GM18858 (cell line): ENCODE measurements at regions not wholly inside any gene's neighbourhood (a gene's known extent, or its start where the extent isn't known, plus 50 kb on each side); places are given as distances from the start of the nearest gene placed in this dataset.

Experiments
- ATAC-seq: cut with Tn5 transposase; IDR thresholded peaks from one replicate; pipeline ENCODE4 v1.9.1; 2021; ENCODE audit not compliant: unreplicated experiment

DNA sequence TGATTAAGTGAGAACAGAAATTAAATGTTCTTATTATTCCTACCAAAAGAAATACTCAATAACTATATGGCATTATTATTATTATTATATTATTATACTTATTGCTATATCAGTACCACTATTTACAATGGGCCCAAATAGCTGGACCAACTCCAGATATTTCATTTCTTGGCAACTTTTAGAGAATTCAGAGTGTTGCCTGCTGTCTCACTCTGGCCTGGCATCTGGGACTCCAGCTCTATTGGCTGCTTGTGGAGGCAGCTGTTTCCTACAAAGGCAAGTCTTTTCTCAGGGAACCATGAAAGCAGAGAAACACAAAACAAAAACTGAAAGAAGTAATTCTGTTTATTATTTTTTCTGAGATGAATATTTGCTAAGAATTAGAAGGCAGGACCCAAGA is 105.1 kb upstream of the SORCS1 start:
- ATAC-seq, result no peak

DNA sequence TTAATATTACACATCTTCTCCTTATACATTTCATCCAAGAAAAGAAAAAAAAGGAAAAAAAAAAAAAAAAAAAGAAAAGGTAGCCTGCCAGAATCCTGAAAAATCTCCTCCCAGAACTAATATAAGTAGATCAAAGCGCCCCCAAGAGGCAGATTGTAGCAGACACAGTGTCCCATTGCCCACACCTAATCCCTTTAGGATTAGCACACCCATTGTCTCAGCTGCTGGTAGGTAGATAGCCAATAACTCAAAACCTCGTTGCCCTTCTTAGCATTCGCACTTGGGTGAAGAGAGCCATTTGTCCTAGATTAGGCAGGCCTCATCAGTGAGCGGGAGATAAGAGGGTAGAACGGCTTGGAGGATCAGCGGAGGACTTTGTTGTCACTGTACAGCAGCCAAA is 100.2 kb upstream of the SORCS1 start:
- ATAC-seq, result no peak

DNA sequence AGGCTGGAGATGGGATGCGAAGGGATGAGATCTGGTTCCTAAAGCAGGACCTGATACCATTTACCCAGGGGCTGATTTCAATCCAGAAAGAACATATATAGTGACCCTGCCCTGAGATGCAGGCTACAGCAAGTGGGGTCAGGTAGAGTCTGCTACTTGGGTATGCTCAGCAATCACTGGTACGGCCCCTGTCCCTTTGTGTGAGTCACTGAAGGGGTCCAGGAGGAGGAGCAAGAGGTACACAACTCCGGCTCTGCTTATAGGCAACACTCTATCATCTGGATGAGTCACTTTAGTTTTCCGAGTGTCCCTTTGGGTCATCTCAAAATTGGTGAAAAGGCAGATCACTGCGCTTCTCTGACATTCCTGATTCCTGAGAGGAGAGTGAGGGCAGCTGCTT is 79.6 kb upstream of the SORCS1 start:
- ATAC-seq, result no peak

GRCh38 chr10:107238275-107238674 is 73.8 kb upstream of the SORCS1 start:
- ATAC-seq, result no peak

DNA sequence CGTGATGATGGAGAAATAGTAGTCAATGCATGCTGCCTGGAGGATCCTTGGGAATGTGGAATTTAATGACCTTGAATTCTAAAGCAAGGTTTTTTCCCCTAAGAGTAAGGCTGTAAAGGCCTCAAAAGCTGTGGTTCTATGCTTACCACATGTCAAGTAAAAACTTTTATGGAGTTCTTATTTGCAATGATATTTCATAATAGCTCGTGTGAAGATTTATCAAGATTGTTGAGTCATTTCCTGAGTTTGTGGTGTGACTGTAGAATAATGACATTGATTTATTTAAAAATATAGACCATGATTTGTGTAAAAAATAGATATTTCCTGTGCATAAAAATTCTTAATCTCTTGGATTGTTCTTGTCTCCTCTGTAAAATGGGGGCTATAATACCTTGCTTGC is 67.5 kb upstream of the SORCS1 start:
- no peak for ATAC-seq

DNA sequence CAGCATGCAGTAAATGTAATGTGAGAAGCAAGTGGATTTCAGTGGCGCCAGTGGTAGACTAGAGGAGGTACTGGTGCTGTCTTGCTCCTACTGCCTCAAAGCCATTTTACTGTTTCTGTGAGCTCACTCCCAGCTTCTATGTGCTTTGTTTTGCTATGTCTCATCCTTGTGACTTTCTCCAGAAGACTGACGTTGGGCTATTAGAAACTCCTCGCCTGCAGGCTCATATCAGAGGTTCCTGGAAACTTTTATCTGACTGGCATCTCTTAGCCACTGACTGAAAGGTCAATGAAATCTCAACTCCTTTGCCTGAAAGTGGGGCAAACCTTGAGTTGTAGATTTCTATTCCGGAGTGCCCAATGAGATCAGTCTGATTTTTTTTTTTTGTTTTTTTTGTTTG is 66.4 kb upstream of the SORCS1 start:
- ATAC-seq, result no peak

GRCh38 chr10:107215681-107216080 is 51.2 kb upstream of the SORCS1 start:
- no peak for ATAC-seq
